HUES6 (cell line): ENCODE measurements at regions not wholly inside any gene's neighbourhood (a gene's known extent, or its start where the extent isn't known, plus 50 kb on each side); places are given as distances from the start of the nearest gene placed in this dataset.

Source experiments
- H3K27ac ChIP-seq: 2 replicates; pipeline ENCODE4 v1.7.0; 2013; ENCODE audit warnings: low read depth, mild to moderate bottlenecking, low read length, inconsistent platforms
- H3K27me3 ChIP-seq: 2 replicates; pipeline ENCODE4 v1.6.1; 2013; ENCODE audit warnings: low read length; ENCODE audit not compliant: control insufficient read depth, insufficient read depth
- H3K36me3 ChIP-seq: 2 replicates; pipeline ENCODE4 v1.6.1; 2013; ENCODE audit warnings: low read length; ENCODE audit not compliant: control insufficient read depth, insufficient read depth
- H3K4me1 ChIP-seq: 2 replicates; pipeline ENCODE4 v1.6.1; 2013; ENCODE audit warnings: low read length; ENCODE audit not compliant: control insufficient read depth, insufficient read depth
- H3K4me3 ChIP-seq: 2 replicates; pipeline ENCODE4 v1.5.1; 2013; ENCODE audit warnings: low read depth, low read length
- H3K9ac ChIP-seq: one replicate; pipeline ENCODE4 v1.6.1; 2013; ENCODE audit warnings: mild to moderate bottlenecking, low read length
- H3K9me3 ChIP-seq: 2 replicates; pipeline ENCODE4 v1.6.1; 2013; ENCODE audit warnings: low read depth, low read length; ENCODE audit not compliant: control insufficient read depth, insufficient read depth

- Histone ChIP-seq H3K4me1 (no peaks in the 10 kb centered on the region), H3K36me3 (no peaks in the 10 kb centered on the region), H3K27ac (no peak overlapping the region), H3K4me3 (no peak overlapping the region), H3K9me3 (peaks cover 8% of the 10 kb centered on the region; the same call in 1 of the 2 replicates), H3K27me3 (no peaks in the 10 kb centered on the region), H3K9ac (no peak overlapping the region)
Observed at GRCh38 chr4:156654410-156654809, 317.2 kb downstream of the PDGFC start.

- Histone ChIP-seq H3K27ac (no peak overlapping the region), H3K27me3 (no peaks in the 10 kb centered on the region), H3K4me3 (no peak overlapping the region), H3K36me3 (no peaks in the 10 kb centered on the region), H3K9ac (no peak overlapping the region), H3K9me3 (no peaks in the 10 kb centered on the region), H3K4me1 (no peaks in the 10 kb centered on the region)
Observed at GRCh38 chr4:156643826-156644225, 327.8 kb downstream of the PDGFC start.

GRCh38 chr4:156642161-156642560, 329.4 kb downstream of the PDGFC start:
- no peaks in the 10 kb centered on the region for H3K27me3 ChIP-seq
- H3K9me3 ChIP-seq = no peaks in the 10 kb centered on the region
- no peaks in the 10 kb centered on the region for H3K36me3 ChIP-seq
- no peak overlapping the region for H3K4me3 ChIP-seq
- H3K9ac ChIP-seq = no peak overlapping the region
- no peaks in the 10 kb centered on the region for H3K4me1 ChIP-seq
- no peak overlapping the region for H3K27ac ChIP-seq

GRCh38 chr4:156638925-156639605, 332.5 kb downstream of the PDGFC start:
- peaks cover 5% of the 10 kb centered on the region for H3K4me1 ChIP-seq

GRCh38 chr4:156638334-156638733, 333.3 kb downstream of the PDGFC start:
- Histone ChIP-seq H3K27me3 (no peaks in the 10 kb centered on the region), H3K4me3 (no peak overlapping the region), H3K9me3 (no peaks in the 10 kb centered on the region), H3K4me1 (peaks cover 5% of the 10 kb centered on the region), H3K36me3 (no peaks in the 10 kb centered on the region), H3K27ac (no peak overlapping the region), H3K9ac (no peak overlapping the region)

More at GRCh38 chr4:156638925-156639605, 332.5 kb downstream of the PDGFC start:
- no peak overlapping the region for H3K27ac ChIP-seq
- H3K36me3 ChIP-seq = no peaks in the 10 kb centered on the region
- H3K27me3 ChIP-seq = no peaks in the 10 kb centered on the region
- no peaks in the 10 kb centered on the region for H3K9me3 ChIP-seq
- H3K9ac ChIP-seq = no peak overlapping the region
- no peak overlapping the region for H3K4me3 ChIP-seq

GRCh38 chr4:156636381-156636780, 335.2 kb downstream of the PDGFC start:
- Histone ChIP-seq H3K4me3 (no peak overlapping the region), H3K4me1 (peaks cover 5% of the 10 kb centered on the region), H3K36me3 (no peaks in the 10 kb centered on the region), H3K9ac (no peak overlapping the region), H3K9me3 (no peaks in the 10 kb centered on the region), H3K27ac (no peak overlapping the region), H3K27me3 (no peaks in the 10 kb centered on the region)

- Histone ChIP-seq H3K4me3 (no peak overlapping the region), H3K27ac (no peak overlapping the region), H3K36me3 (no peaks in the 10 kb centered on the region), H3K9me3 (no peaks in the 10 kb centered on the region), H3K27me3 (no peaks in the 10 kb centered on the region), H3K4me1 (peaks cover 5% of the 10 kb centered on the region), H3K9ac (no peak overlapping the region)
Observed at GRCh38 chr4:156635051-156635450, 336.5 kb downstream of the PDGFC start.

- Histone ChIP-seq H3K4me1 (peaks cover 5% of the 10 kb centered on the region), H3K27me3 (no peaks in the 10 kb centered on the region), H3K36me3 (no peaks in the 10 kb centered on the region), H3K9ac (no peak overlapping the region), H3K4me3 (no peak overlapping the region), H3K27ac (no peak overlapping the region), H3K9me3 (peaks cover 2% of the 10 kb centered on the region; the same call in 1 of the 2 replicates)
Observed at GRCh38 chr4:156634612-156635011, 337.0 kb downstream of the PDGFC start.

GRCh38 chr4:156633847-156634246, 337.8 kb downstream of the PDGFC start:
- H3K9me3 ChIP-seq = peaks cover 9% of the 10 kb centered on the region; the same call in 1 of the 2 replicates
- H3K27ac ChIP-seq = no peak overlapping the region
- H3K27me3 ChIP-seq = no peaks in the 10 kb centered on the region
- H3K4me1 ChIP-seq = peaks cover 5% of the 10 kb centered on the region
- no peak overlapping the region for H3K4me3 ChIP-seq
- H3K36me3 ChIP-seq = no peaks in the 10 kb centered on the region
- H3K9ac ChIP-seq = no peak overlapping the region

GRCh38 chr4:156628858-156629257, 342.7 kb downstream of the PDGFC start:
- H3K36me3 ChIP-seq = no peaks in the 10 kb centered on the region
- peaks cover 23% of the 10 kb centered on the region for H3K9me3 ChIP-seq
- no peak overlapping the region for H3K27ac ChIP-seq
- H3K9ac ChIP-seq = no peak overlapping the region
- H3K4me3 ChIP-seq = no peak overlapping the region
- H3K4me1 ChIP-seq = no peaks in the 10 kb centered on the region
- no peaks in the 10 kb centered on the region for H3K27me3 ChIP-seq

- no peaks in the 10 kb centered on the region for H3K27me3 ChIP-seq
- no peak overlapping the region for H3K4me3 ChIP-seq
- peaks cover 10% of the 10 kb centered on the region for H3K9me3 ChIP-seq
- no peaks in the 10 kb centered on the region for H3K36me3 ChIP-seq
- H3K9ac ChIP-seq = no peak overlapping the region
- H3K27ac ChIP-seq = no peak overlapping the region
- no peaks in the 10 kb centered on the region for H3K4me1 ChIP-seq
Observed at GRCh38 chr4:156623376-156623775, 348.2 kb downstream of the PDGFC start.
